NCI-H1417 treated with DMSO at 0.1 percent for 48 hours (cell line): ENCODE measurements at regions not wholly inside any gene's neighbourhood (a gene's known extent, or its start where the extent isn't known, plus 50 kb on each side); places are given as distances from the start of the nearest gene placed in this dataset.

Experiments used
- DNase-seq: peaks from one replicate; lab custom pipeline; 2025; lab: John Stamatoyannopoulos, UW

DNA sequence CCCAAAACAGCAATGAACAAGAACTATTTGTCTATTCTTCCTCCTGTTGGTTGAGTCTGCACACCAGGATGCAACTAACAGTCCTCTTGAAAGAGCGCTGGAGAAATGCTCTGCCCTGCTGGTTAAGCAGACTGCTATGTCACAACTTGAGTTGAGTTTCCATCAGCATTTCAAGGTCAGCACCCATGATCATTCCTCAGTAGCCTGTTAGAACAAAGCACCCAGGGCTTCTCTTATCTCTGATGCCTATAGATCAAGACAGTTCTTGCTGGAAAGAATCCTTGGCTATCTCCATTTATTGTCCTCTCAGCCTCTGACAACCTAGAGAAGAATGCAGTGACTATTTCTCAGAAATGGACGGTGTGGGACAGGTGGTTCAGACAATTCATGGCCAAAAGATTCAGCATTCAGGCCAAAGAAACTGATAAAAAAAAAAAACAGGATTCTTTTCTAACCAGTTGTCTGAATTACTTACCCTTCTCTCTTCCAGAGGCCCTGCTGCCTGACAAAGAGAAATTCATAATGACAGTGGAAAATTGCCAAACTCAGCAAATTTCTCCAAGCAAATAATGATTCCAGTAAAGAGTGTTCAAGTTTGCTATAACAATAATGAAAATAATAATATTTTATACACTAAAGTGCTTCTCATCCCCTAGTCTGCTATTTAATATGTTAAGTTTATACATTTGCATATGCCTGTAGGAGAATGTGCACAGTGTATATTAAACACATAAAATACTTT, 306.7 kb downstream of the EMP1 start:
- no peak for DNase-seq

DNA sequence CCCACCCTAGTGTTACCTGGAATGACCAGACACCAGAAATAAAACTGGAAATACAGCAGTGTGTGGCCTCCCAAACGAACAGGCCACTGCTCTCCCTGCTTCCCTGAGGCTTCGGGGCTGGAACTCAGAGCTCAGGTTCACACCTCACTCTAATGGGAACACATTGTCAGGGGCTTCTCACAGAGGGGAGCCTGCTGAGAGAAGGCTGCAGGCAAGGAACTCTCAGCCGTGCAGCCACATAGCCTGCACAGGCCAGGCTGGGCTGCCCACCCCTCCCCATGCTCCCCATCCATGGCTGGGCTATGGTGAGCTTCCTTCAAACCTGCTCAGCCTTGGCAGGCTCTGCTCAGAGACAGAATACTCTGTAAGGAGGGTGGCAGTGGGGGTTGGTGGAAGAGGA, 302.5 kb downstream of the EMP1 start:
- DNase-seq = no peak

DNA sequence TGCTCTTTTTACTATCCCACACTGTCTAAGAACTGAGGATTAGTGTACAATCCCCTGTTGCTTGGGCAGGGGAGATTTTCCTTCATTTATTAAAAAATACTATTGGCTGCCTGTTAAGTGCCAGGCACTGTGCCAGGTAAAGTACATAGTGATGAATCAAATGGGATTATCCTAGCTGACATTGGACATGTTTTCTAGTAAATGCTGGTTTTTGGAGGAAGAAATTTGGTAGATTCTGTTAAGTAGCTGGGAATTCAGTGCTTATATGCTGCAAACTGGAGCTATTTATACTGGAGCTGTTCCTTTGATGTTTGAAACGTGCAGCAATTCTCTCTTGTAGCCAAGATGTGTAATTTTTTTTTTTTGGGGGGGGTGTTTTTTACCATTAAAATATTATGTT, 299.6 kb downstream of the EMP1 start:
- no peak for DNase-seq

DNA sequence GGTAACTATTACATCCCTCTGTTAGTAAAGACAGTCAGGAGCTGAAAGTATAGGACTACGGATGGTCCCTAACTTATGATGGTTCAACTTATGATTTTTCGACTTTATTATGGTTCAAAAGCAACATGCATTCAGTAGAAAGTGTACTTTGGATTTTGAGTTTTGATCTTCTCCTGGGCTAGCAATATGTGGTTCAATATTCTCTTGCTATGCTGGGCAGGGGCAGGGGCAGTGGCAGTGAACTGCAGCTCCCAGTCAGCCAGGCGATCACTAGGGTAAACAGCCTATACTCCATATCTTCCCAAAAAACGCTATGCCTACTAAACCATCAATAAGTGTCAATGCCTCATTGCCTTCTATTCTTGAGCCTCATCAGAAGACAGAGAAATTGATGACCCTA, 292.7 kb downstream of the EMP1 start:
- no peak for DNase-seq

DNA sequence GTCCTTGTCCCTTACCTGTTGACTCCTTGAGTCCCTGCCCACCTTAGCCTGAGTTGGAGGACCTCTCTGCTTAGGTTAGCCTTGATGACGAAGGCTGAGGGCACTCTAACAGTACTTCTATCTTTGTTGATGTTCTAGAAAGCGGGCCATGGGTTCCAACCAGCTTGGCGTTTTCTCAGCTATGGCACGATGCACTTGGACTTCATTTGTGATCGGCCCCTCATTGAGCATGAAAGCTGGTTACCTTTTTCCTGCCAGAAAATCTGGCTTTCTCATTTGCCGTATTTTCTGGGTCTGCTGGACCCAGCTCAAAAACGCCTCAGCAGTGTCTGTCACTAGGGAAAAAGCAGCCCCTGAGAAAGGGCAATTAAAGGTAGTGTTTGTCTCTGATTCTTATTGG, 290.8 kb downstream of the EMP1 start:
- no peak for DNase-seq

DNA sequence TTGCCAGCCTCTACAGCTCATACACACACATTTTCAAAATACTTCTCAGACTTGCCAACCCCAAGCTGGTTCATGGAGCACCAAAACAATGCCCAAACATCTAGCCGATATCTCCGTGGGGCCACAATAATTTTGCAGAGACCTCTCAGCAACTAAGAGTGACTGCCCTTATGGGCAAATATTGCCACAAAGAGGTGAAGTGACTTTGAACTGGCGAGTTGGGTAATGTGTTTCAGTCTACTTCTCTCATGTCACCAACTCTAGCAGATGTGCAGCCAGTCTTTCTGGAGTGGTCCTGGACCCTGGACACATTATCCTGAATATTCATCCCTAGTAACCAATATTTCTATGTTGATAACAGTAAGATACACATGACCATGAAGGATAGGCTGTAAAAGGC, 290.3 kb downstream of the EMP1 start:
- no peak for DNase-seq

DNA sequence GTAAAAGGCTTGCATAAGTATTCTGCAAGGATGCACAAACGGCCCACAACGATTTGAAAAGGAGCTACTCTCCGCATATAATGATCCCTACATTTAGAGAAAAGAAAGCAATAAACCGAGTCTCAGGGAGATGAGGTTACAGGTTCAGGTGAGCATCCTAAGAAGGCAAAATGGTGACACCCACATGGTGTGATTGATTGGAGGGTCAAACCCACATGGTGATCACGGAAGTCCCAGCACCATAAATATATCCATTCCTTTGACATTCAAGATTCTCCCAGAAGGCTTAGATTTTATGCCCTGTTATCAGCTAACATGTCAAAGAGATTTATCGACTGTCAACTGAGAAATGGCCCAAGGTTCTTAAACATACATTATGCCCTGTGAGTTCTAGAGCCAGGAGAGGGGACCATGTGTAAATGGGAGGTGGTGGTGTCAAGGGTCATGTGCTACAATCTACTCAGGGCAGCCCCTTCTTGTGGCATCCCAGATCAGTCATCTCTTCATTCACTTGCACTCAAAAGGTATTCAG, 282.2 kb downstream of the EMP1 start:
- DNase-seq = no peak

DNA sequence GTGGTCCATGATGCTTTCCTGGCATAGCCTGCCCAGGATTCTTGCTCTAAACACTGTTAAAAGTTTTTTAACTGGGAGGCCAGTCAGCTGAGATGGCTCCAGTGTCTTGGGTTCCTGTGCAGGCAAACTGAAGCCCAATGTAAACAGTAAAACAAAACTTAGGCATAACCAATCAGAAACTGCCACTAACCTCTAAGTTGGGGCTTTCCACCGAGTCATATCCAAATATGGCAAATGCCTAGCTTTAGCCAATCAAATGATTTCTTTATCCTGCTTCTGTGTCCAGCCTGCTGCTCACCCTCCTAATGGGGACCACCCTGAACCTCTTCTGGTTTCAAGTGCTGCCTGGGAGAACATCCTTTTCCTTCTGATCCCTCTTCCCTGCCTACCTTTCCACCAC, 277.9 kb downstream of the EMP1 start:
- DNase-seq = no peak

DNA sequence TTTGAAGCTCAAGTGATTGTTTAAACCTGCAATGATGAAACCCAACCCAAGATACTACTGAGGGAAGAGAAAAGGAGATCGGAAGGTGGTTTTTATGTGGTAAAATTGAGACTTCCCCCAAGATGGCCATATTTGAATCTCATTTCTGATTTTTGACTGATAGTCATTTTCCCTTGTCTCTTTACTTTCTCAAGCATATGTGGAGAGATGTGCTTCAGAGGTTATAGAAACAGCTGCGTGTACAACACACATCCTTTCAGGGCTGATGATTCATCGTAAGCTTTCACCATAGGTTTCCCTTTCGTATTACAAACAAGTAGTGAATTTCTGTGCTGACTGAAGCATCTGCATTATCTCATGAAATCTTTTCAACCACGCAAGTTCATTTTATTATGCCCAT, 276.2 kb downstream of the EMP1 start:
- no peak for DNase-seq

DNA sequence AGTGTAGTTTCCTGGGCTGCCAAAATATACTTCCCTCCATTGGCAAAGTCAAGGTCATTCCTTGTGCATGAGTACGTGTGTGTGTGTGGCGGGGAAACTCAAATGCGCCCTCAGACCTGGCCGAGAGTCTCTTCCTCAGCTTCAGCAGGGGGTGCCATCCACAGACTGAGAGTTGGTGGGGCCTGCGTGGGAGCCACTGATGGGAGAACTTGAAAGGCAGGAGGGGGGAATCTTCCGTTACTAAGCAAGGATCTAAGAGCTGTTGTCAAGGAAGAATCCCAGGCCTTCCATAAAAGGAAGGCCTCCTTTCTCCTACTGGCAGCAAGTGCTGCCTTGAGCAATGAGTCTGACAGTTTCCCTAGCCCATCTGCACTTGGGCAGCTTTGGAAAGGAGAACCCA, 274.9 kb downstream of the EMP1 start:
- DNase-seq = no peak

DNA sequence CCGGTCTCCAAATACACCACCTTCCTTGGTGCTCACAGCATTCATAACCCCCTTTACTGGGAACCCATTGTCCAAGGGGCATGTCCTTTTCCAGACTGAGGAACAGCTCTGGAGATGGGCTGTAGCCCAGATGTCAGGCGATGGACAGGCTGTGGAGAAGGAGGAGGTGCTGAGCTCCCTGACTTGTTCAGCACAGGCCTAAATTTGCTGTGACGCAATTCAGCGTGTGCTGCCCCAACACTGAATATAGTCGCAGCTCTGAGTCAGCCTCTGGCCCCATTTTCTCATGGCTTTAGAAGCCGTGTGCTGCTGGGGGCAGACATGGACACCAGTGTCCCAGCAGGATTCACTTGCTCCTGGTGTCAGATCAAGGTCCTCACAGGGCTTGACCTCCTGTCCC, 269.1 kb downstream of the EMP1 start:
- DNase-seq = no peak

DNA sequence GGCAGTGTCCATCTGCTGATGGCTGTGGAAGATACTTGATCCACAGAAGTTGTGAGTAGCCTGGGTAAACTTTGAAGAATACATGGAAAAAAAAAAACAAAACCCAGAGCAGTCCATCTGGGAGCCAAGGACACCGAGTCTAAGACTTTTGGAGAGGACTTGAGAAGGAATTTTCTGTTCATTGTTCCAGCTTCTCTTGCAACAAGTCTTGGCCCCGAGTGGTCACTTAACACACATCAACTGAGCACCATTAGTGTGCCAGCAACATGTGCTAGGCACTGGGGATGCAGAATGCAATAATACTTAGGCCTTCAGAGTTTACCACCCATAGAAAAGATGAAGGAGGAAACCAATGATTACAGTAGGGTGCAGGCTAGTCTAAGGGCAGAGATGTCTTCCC, 266.7 kb downstream of the EMP1 start:
- DNase-seq = no peak

DNA sequence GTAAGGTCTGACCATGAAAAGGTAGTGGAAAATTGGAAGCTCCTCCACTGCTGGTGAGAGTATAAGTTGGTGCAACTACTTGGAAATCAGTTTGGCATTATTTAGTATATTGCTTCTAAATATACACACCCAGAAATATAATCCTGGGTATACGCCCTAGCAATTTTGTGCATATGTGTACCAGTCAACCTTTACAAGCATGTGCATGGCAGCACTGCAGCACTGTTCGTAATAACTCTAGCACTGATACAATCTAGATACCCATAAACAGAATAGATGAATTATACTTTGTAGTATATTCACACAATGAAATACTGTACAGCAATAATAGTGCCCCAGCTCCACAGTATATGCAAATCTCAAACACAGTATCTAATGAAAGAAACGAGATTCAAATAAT, 265.9 kb downstream of the EMP1 start:
- no peak for DNase-seq

DNA sequence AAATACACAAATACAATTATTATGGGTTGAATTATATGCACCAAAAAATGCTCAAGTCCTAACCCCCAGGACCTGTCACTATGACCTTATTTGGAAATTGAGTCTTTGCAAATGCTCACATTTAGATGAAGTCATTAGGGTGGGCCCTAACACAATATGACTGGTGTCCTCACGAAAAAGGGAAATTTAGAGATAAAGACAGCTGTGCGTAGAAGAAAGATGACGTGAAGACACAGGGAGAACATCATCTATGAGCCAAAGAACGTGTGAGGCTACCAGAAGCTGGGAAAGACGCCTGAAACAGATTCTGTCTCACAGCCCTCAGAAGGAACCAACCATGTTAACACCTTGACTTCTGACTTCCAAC, 259.2 kb downstream of the EMP1 start:
- DNase-seq = no peak

DNA sequence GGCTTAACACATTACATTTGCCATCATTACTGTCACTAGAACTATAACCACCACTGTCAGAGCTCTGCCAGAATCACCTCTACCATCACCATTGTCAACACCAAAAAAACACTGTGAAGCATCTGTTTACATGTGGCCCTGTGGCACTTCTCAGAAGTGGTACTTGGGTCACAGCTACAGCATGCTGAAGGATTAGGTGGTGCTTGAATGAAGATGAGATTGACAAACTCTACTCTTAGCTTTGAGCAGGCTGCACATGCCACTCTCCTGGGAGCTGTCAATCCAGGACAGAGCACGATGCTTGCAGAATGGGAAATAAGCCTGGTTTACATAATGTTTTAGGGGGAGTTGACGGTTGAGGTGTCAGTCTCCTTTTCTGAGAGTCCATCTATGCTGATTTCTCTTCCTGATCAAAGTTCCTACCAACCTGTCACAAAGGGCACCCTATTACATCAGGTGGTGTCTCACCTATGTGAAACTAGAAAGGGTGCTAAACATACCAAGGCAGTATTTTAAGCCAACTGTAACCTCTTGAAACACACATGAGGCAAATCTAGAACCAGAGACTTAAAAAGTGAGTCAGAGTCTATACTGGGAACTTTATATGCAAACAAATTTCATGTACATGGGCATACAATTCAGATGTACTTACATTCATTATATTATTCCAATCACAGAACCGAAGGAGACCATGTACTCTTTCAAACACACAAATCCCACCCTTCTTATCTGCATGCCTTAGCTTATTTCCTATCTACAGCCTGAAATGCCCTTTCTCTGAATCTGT, 258.7 kb downstream of the EMP1 start:
- DNase-seq = no peak

DNA sequence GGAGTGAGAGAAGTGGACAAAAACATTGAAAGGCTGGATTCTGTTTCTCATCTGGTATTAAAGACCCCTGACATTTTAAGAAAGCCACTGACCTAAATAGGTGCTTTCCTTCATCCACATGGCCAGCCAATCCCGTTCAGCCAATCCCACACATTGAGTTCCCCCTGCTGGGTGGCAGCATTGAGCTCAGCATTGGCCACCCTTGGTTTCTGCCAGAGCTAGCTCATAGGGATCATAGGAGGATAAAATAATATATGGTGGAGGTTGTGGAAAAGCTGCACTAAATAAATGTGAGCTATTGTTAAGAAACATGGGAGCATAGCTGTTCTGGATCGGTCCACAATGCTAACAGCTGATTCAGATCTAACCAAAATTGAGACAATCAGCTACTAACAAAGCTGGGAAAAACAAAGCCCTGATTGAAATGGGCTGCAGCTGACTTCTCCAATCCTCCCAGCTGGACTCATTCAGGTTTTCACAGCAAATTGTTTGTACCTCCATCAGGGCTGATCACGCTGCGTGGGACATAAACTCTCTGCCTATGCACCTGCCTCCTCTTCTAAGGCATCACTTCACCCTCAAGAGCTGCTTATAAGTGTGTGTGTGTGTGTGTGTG, 256.5 kb downstream of the EMP1 start:
- DNase-seq = no peak

DNA sequence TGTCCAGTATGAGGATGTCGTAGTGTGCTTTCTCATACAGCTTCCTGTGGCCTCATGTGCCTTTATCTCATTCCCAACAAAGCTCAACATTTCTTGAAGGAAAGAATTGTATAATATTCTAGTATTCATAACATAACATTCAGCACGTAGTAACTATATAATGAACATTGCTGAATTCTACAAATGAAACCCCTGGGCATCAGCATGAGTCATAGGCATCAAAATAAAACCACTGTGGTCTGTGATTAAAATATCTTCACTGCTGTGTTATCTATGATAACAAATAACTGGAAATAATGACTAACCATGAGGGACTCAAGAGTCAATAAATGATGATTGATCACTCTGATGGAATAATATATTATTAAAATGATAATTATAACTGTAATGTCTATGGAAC, 255.2 kb downstream of the EMP1 start:
- DNase-seq = no peak

DNA sequence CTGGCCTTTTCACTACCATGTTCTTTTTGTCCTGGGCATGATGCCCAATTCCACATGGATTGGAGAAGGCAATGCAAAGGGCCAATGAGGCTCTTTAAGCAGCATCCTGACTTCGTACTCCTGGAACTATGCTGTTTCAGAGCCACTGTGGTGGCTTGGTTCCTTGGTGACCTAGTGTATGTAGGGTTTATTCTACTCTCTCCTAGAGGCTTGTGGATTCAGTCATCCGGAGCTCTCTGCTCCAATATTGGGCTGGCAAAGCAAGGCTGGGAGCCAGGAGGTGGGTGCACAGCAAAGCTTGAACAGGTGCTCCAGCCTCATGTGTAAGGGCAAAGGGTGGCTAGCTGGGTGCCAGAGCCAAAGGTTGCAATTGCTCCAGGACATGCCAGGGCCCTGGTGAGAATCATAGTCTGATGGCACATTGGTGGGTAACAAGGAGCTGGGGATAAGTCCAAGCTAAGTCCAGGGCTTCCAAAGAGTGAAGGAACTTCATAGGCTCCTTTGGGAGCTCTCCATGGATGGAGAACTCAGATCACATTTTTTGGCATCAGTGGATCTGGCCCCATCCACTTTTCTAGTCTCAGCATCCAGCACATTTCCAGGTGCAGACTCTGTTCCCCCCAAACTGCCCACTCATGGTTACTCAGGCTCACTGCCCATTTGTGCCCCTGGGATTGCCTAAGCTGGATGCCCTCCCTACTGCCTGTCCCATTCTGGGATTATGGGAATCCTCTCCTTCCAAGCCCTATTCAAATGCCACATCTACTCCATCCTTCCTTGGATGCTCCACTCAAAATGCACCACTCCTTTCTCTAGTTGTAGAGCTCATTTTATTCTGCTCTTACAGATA, 253.9 kb downstream of the EMP1 start:
- DNase-seq = no peak

DNA sequence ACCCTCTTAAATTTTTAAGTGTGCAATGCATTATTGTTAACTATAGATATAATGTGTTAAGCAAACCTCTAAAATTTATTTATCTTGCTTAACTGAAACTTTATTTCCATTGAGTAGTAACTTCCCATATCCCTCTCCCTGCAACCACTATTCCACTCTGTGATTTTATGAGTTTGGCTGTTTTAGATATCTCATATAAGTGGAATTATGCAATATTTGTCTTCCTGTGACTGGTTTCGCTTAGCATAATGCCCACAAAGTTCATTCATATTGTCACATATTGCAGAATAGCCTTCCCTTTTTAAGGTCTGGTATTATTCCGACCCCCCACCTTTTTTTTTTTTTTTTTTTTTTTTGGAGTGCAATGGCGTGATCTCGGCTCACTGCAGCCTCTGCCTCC, 247.6 kb downstream of the EMP1 start:
- no peak for DNase-seq

DNA sequence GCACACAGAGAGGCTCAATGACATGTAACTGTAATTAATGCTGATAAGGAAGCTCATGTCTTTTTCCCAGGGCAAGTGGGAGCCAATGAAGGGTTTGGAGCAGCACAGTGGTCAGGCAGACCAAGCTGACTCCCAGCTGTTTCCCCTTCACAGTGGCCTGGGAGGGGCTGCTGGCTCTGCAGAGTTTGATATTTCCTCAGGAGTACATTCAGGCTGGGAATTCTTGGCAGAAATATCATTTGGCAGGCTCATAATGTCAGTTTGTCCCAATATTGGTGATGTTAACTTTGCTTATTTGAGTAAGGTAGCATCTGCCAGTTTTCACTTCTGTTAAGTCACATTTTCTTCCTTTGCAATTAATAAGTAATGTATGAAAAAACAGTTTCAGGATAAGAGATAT, 247.0 kb downstream of the EMP1 start:
- no peak for DNase-seq

DNA sequence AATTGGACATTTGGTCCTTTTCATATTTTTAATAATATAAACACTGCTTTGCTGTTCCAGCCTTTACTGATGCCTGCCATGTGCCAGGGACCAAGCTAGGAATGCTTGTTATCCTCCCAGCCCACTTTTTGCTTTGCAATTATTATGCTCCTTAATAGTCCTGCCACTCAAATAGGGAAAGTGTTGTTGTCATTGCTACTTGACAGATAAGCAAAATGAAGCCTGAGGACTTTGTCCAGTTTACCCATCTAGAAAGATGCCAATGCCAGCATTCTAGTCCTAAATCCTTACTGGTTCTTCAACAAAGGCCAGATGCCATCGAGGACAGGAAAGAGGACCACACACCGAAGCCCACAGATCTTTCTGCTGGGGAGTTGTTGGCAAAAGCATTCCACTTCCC, 246.5 kb downstream of the EMP1 start:
- no peak for DNase-seq

DNA sequence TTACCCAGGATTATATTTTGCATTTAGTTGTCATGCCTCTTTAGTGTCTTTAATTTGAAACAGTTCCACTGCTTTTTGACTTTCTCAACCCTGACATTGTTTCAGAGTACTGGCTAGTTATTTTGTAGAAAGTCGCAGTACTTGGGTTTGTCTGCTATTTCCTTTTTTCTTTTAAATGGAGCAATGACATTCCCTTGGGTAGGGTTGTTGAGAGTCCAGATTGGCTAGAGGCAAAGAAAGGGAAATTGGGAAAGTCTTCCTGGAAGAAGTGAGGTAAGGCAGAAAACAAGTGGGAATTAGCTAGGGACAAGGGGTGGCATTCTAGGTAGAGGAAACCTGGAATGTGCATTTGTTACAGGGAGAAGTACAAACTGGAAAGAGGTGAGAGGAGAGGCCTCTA, 245.9 kb downstream of the EMP1 start:
- DNase-seq = no peak
